Gastroesophageal sphincter (tissue), 3 donors: ENCODE measurements at regions not wholly inside any gene's neighbourhood (a gene's known extent, or its start where the extent isn't known, plus 50 kb on each side); places are given as distances from the start of the nearest gene placed in this dataset.

ENCODE experiments used
- CTCF ChIP-seq, 4 experiments: fragments of 200-600 bp in 2 of 4; fragments of 450-650 bp in 2 of 4; sonication (generic) in 1 of 4; IDR thresholded peaks; one replicate each; pipeline ENCODE4 v1.5.1; 2017 to 2019; ENCODE audit warnings: antibody characterized with exemption in 4 of 4, mild to moderate bottlenecking in 2 of 4, moderate library complexity in 2 of 4
- POLR2A ChIP-seq, 2 donors: fragments of 450-650 bp; IDR thresholded peaks; one replicate each; pipeline ENCODE4 v1.6.1; 2017; ENCODE audit warnings: antibody characterized with exemption in 2 of 2, mild to moderate bottlenecking in 2 of 2, moderate library complexity in 1 of 2
- POLR2AphosphoS5 ChIP-seq: sonication (generic); formaldehyde crosslinking; IDR thresholded peaks from one replicate; pipeline ENCODE4 v1.6.1; 2017; ENCODE audit warnings: antibody characterized with exemption

- TF ChIP-seq POLR2A (IDR thresholded peaks at IDR 0.05) (no peak), CTCF (IDR thresholded peaks at IDR 0.05) (no peak), POLR2AphosphoS5 (no peak)
These were observed 189.9 kb upstream of the RGMB start for GRCh38 chr5:98583586-98583985.
